ENCODE measurements at regions not wholly inside any gene's neighbourhood (a gene's known extent, or its start where the extent isn't known, plus 50 kb on each side); places are given as distances from the start of the nearest gene placed in this dataset.

DNA sequence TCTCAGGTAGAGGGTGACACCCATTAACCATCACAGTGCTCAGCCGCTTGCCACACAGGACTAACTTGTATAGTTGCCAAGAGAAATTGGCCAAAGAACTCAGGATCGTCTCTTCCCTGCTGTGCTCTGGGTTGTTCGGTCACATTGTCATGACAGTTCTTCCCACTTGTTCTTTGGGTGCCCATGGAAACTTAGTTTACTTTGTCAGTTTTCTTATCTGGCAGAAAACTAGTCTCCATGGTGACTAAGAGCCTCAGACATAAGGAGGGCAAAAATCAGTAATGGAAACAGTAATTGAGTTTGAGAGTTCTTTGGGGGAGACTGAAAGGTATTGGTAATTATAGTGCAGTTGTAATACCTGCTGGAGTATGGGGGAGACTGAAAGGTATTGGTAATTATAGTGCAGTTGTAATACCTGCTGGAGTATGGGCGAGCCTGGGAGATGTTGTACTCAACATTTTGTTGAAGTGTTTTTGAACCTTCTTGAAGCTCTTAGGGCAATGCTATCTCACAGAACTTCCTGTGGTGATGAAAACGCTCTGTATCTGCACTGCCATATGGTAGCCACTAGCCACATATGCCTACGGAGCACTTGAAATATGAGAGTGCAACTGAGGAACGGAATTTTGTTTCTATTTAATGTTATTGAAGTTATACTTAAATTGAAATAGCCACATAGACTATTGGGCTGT, 95.2 kb upstream of the HDGFL1 start:
- H3K27me3 Mint-ChIP-seq (ENCODE audit: low read depth): no peaks in the 10 kb centered on the region
- H3K36me3 Mint-ChIP-seq (ENCODE audit: insufficient read depth in 1 of 3, low read depth in 3 of 3): no peaks in the 10 kb centered on the region; a peak in 1 of 7 replicates
- H3K4me1 ChIP-seq (ENCODE audit: insufficient read depth, low read length): no peaks in the 10 kb centered on the region
- no peaks in the 10 kb centered on the region for H4K20me1 ChIP-seq (ENCODE audit: control insufficient read depth, insufficient read depth, insufficient read length)
- no peak overlapping the region for H3K4me3 Mint-ChIP-seq
- H3K4me1 Mint-ChIP-seq: peaks cover 8 to 9% of the 10 kb centered on the region in 2 experiments
- H3K18ac ChIP-seq (ENCODE audit: insufficient read length, low read depth, low read length): no peak overlapping the region
- H3K23me2 ChIP-seq (ENCODE audit: insufficient read length, low read depth, low read length, poor library complexity, severe bottlenecking): no peaks in the 10 kb centered on the region
- no peak overlapping the region for H2AK5ac ChIP-seq (ENCODE audit: insufficient read length, low read length)
- H2BK5ac ChIP-seq (ENCODE audit: insufficient read length, low read length): no peak overlapping the region
- no peak overlapping the region for H3K4ac ChIP-seq (ENCODE audit: low read depth, low read length)
- no peak overlapping the region for H2BK15ac ChIP-seq (ENCODE audit: low read depth, low read length)
- DNase-seq: no peak
- H3T11ph ChIP-seq (ENCODE audit: low read length): no peak overlapping the region
- no peak overlapping the region for H2BK20ac ChIP-seq (ENCODE audit: low read depth, low read length, poor library complexity, severe bottlenecking)
- TF ChIP-seq, protein P1, sequence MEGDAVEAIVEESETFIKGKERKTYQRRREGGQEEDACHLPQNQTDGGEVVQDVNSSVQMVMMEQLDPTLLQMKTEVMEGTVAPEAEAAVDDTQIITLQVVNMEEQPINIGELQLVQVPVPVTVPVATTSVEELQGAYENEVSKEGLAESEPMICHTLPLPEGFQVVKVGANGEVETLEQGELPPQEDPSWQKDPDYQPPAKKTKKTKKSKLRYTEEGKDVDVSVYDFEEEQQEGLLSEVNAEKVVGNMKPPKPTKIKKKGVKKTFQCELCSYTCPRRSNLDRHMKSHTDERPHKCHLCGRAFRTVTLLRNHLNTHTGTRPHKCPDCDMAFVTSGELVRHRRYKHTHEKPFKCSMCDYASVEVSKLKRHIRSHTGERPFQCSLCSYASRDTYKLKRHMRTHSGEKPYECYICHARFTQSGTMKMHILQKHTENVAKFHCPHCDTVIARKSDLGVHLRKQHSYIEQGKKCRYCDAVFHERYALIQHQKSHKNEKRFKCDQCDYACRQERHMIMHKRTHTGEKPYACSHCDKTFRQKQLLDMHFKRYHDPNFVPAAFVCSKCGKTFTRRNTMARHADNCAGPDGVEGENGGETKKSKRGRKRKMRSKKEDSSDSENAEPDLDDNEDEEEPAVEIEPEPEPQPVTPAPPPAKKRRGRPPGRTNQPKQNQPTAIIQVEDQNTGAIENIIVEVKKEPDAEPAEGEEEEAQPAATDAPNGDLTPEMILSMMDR (conservative IDR thresholded peaks at IDR 0.05): no peak
- no peak overlapping the region for H4K5ac ChIP-seq (ENCODE audit: insufficient read length, low read depth, low read length)
- no peak overlapping the region for H4K8ac ChIP-seq (replicated peaks; ENCODE audit: insufficient read length, low read depth, low read length)
- H3K27me3 ChIP-seq (ENCODE audit: insufficient read depth, low read length): no peaks in the 10 kb centered on the region
- H3K9me3 Mint-ChIP-seq: no peaks in the 10 kb centered on the region; a peak in 1 of 5 replicates
- WGBS (ENCODE audit: extremely low coverage, insufficient read length, low lambda C conversion rate): no CpG with 5 or more reads among the region's 7 CpGs
- H2BK12ac ChIP-seq (ENCODE audit: insufficient read length, low read depth, low read length): no peak overlapping the region
- no peak overlapping the region; a peak in 1 of 7 replicates for H3K27ac Mint-ChIP-seq
- H3K14ac ChIP-seq (ENCODE audit: insufficient read depth, low read length): no peak overlapping the region
- H2AFZ ChIP-seq (ENCODE audit: low read length): no peak overlapping the region
- no peak overlapping the region for H4K91ac ChIP-seq (ENCODE audit: insufficient read length, low read depth, low read length)
- no peaks in the 10 kb centered on the region for H3K79me2 ChIP-seq (ENCODE audit: insufficient read depth, low read length)
- no peak overlapping the region for H3K9ac ChIP-seq (ENCODE audit: extremely low read depth, insufficient read length, low read length)
- no peak overlapping the region for H3K27ac ChIP-seq (ENCODE audit: insufficient read length, low read depth, low read length)
- no peaks in the 10 kb centered on the region for H3K9me3 ChIP-seq (ENCODE audit: control insufficient read depth, low read depth, low read length)
- H3K79me1 ChIP-seq (ENCODE audit: insufficient read depth, low read depth, low read length, poor library complexity, severe bottlenecking): no peaks in the 10 kb centered on the region
- no peak overlapping the region for H2BK120ac ChIP-seq (ENCODE audit: low read depth, low read length, poor library complexity, severe bottlenecking)
- no peak overlapping the region for H3K23ac ChIP-seq (ENCODE audit: insufficient read length, low read depth, low read length)
- H3K56ac ChIP-seq (ENCODE audit: insufficient read length, low read depth, low read length): no peak overlapping the region
- H3K4me2 ChIP-seq (ENCODE audit: insufficient read depth, insufficient read length, low read length): no peak overlapping the region
